HepG2 (cell line): ENCODE measurements at regions not wholly inside any gene's neighbourhood (a gene's known extent, or its start where the extent isn't known, plus 50 kb on each side); places are given as distances from the start of the nearest gene placed in this dataset.

Experiments
- ATAC-seq: fragments of 200-7000 bp; cut with Tn5 transposase; 3 replicates; pipeline ENCODE4 v1.9.1; 2020; ENCODE audit warnings: mild to moderate bottlenecking, moderate library complexity
- BruUV-seq: library from RNA; stranded (reverse); fragments of 400-500 nt; replicated peaks from 2 replicates; lab custom pipeline; 2021; lab: Mats Ljungman, UMichigan
- CTCF ChIA-PET: fragments of 300-600 bp; formaldehyde crosslinking; extraction: SDS; loops from one replicate; lab custom pipeline; 2021; ENCODE audit warnings: low total read pairs, inconsistent platforms, low intra/inter-chr PET ratio; lab: Yijun Ruan, JAX
- POLR2A ChIA-PET: fragments of 350-600 bp; sonication (Branson Sonifier 250); formaldehyde crosslinking; loops from one replicate; lab custom pipeline; 2020; ENCODE audit warnings: antibody characterized with exemption, inconsistent platforms; lab: Yijun Ruan, JAX
- DNase-seq: peaks from one replicate; pipeline ENCODE4 v3.0.0-alpha.2; 2015; ENCODE audit warnings: low spot score
- FAIRE-seq: peaks from 3 replicates; lab custom pipeline; 2011; peaks lifted over from hg19 to GRCh38; lab: Jason Lieb, UNC
- H2AFZ ChIP-seq: one replicate; pipeline ENCODE4 v1.6.1; 2011; ENCODE audit warnings: low read length, inconsistent platforms
- H3K27ac ChIP-seq: fragments of 300-600 bp; 3 replicates; pipeline ENCODE4 v1.8.0; 2011; ENCODE audit warnings: mixed run types, mild to moderate bottlenecking, mixed read lengths, low read length, inconsistent platforms; ENCODE audit not compliant: insufficient read depth; ENCODE audit errors: extremely low read length
- H3K27me3 ChIP-seq, 2 experiments: fragments of 200-600 bp in 1 of 2; 2 replicates in 1 of 2; 3 replicates in 1 of 2; pipeline versions ENCODE4 v1.6.0 to v1.8.0; 2011; ENCODE audit warnings: low read length in 2 of 2, mild to moderate bottlenecking in 2 of 2, moderate library complexity in 2 of 2, inconsistent platforms in 1 of 2; ENCODE audit not compliant: insufficient read depth in 2 of 2, control insufficient read depth in 1 of 2
- H3K36me3 ChIP-seq, 2 experiments: fragments of 200-600 bp in 1 of 2; replicated peaks in 1 of 2; 2 replicates in 1 of 2; 3 replicates in 1 of 2; pipeline versions ENCODE4 v1.5.1 to v1.8.0; 2011; ENCODE audit warnings: low read length in 2 of 2, inconsistent platforms in 1 of 2; ENCODE audit not compliant: insufficient read depth in 2 of 2, control insufficient read depth in 1 of 2
- H3K4me1 ChIP-seq: 2 replicates; pipeline ENCODE4 v1.5.1; 2012; ENCODE audit warnings: low read length, inconsistent platforms; ENCODE audit not compliant: insufficient read depth
- H3K4me2 ChIP-seq: 2 replicates; pipeline ENCODE4 v1.6.0; 2011; ENCODE audit warnings: low read depth, low read length, inconsistent platforms
- H3K4me3 ChIP-seq, 3 experiments: fragments of 200-600 bp in 1 of 3; sonication (generic), shearing (Covaris generic) in 1 of 3; replicated peaks in 1 of 3; 2 replicates each; pipeline ENCODE4 v1.5.1; 2011 to 2016; ENCODE audit warnings: low read length in 3 of 3, inconsistent platforms in 2 of 3, low read depth in 2 of 3, mild to moderate bottlenecking in 2 of 3, control low read depth in 1 of 3, mixed read lengths in 1 of 3; ENCODE audit not compliant: insufficient read depth in 1 of 3
- H3K79me2 ChIP-seq: one replicate; pipeline ENCODE4 v1.6.1; 2011; ENCODE audit warnings: low read length, inconsistent platforms; ENCODE audit not compliant: insufficient read depth
- H3K9ac ChIP-seq: 2 replicates; pipeline ENCODE4 v1.6.0; 2011; ENCODE audit warnings: mild to moderate bottlenecking, low read depth, low read length, inconsistent platforms; ENCODE audit not compliant: insufficient read depth
- H3K9me3 ChIP-seq: 2 replicates; pipeline ENCODE4 v1.5.1; 2012; ENCODE audit warnings: mild to moderate bottlenecking, low read length
- H4K20me1 ChIP-seq: 2 replicates; pipeline ENCODE4 v1.6.0; 2011; ENCODE audit warnings: inconsistent platforms, mild to moderate bottlenecking, low read length, moderate library complexity; ENCODE audit not compliant: insufficient read depth
- EEA1 ChIP-seq: sonication (generic); formaldehyde crosslinking; IDR thresholded peaks from 2 replicates; pipeline ENCODE4 v1.5.1; 2020; ENCODE audit warnings: mild to moderate bottlenecking, missing genetic modification reagents, borderline replicate concordance
- ETV6 ChIP-seq: sonication (generic); formaldehyde crosslinking; conservative IDR thresholded peaks from 2 replicates; pipeline ENCODE4 v1.4.0; 2020; ENCODE audit warnings: missing genetic modification reagents
- GTF2F1 ChIP-seq: fragments of 150-350 bp; IDR thresholded peaks from 2 replicates; pipeline ENCODE4 v1.6.1; 2014; ENCODE audit warnings: low read length
- ISL2 ChIP-seq: sonication (generic); formaldehyde crosslinking; IDR thresholded peaks from 2 replicates; pipeline ENCODE4 v1.5.0; 2020; ENCODE audit warnings: missing genetic modification reagents
- MEF2D ChIP-seq: sonication (generic); formaldehyde crosslinking; IDR thresholded peaks from 2 replicates; pipeline ENCODE4 v1.5.1; 2020; ENCODE audit warnings: mild to moderate bottlenecking, missing genetic modification reagents
- NKX3-1 ChIP-seq: sonication (generic); formaldehyde crosslinking; IDR thresholded peaks from 2 replicates; pipeline ENCODE4 v1.5.0; 2020; ENCODE audit warnings: missing genetic modification reagents
- RBM22 ChIP-seq: fragments of 200-400 bp; formaldehyde crosslinking; optimal IDR thresholded peaks from 2 replicates; pipeline ENCODE3; 2017; ENCODE audit warnings: mild to moderate bottlenecking, low read length, moderate library complexity
- SAP130 ChIP-seq: IDR thresholded peaks from 2 replicates; pipeline ENCODE4 v1.6.1; 2016; ENCODE audit warnings: low read depth
- SRSF9 ChIP-seq: fragments of 200-400 bp; formaldehyde crosslinking; IDR thresholded peaks from 2 replicates; pipeline ENCODE4 v1.6.1; 2018; ENCODE audit warnings: borderline replicate concordance, mild to moderate bottlenecking, low read depth, low read length; ENCODE audit not compliant: insufficient read depth, poor library complexity, severe bottlenecking
- TERF1 ChIP-seq: sonication (generic); formaldehyde crosslinking; IDR thresholded peaks from 2 replicates; pipeline ENCODE4 v1.8.0; 2022; ENCODE audit warnings: mild to moderate bottlenecking, missing genetic modification reagents, moderate library complexity
- ZNF660 ChIP-seq: sonication (generic); formaldehyde crosslinking; IDR thresholded peaks from 2 replicates; pipeline ENCODE4 v1.5.1; 2020; ENCODE audit warnings: mild to moderate bottlenecking, low read depth, missing genetic modification reagents, borderline replicate concordance
- ZNF670 ChIP-seq: sonication (generic); formaldehyde crosslinking; IDR thresholded peaks from 2 replicates; pipeline ENCODE4 v1.8.0; 2022; ENCODE audit warnings: mild to moderate bottlenecking, missing genetic modification reagents, borderline replicate concordance
- ZNF772 ChIP-seq: sonication (generic); formaldehyde crosslinking; IDR thresholded peaks from 2 replicates; pipeline ENCODE4 v1.5.0; 2020; ENCODE audit warnings: mild to moderate bottlenecking, missing genetic modification reagents
- ZSCAN22 ChIP-seq: sonication (generic); formaldehyde crosslinking; IDR thresholded peaks from 2 replicates; pipeline ENCODE4 v1.4.0; 2020; ENCODE audit warnings: mild to moderate bottlenecking, missing genetic modification reagents
- ZSCAN31 ChIP-seq: sonication (generic); formaldehyde crosslinking; IDR thresholded peaks from 2 replicates; pipeline ENCODE4 v1.5.0; 2020; ENCODE audit warnings: low read depth, mild to moderate bottlenecking, missing genetic modification reagents
- WGBS: methylation state at CpG from one replicate; pipeline ENCODE4 v1.1.6; 2017; ENCODE audit warnings: low lambda C conversion rate; 5-methylcytosine and 5-hydroxymethylcytosine counted together
- in situ Hi-C: cut with HindIII; loops from 2 replicates; pipeline ENCODE4 v1.10.0; 2017; ENCODE audit warnings: low pct_unique_long_range_greater_than_20kb; ENCODE audit not compliant: extremely low pct_ligation_motif_present
- intact Hi-C: fragments of 100-400 bp; cut with micrococcal nuclease; formaldehyde crosslinking; loops from one replicate; pipeline ENCODE4 v1.10.0; 2022; ENCODE audit not compliant: unreplicated experiment
- TF ChIP-seq, protein P1 (sequence below): sonication (generic); formaldehyde crosslinking; IDR thresholded peaks from 2 replicates; pipeline ENCODE4 v1.5.1; 2020; ENCODE audit warnings: mild to moderate bottlenecking, missing genetic modification reagents

GRCh38 chr3:64976456-64976855 lies 288.7 kb upstream of the ADAMTS9 start:
- 24% methylated on average over 4 of the region's 4 CpGs for WGBS
- H3K9ac ChIP-seq: no peak overlapping the region
- no peak overlapping the region for H2AFZ ChIP-seq
- CTCF ChIA-PET: no interaction called here
- BruUV-seq: no TSS peak
- DNase-seq: no peak
- intact Hi-C loops: no loop called here
- no peak overlapping the region for H3K4me3 ChIP-seq
- H3K27me3 ChIP-seq: no peaks in the 10 kb centered on the region
- in situ Hi-C loops: no loop called here
- POLR2A ChIA-PET: no interaction called here
- H4K20me1 ChIP-seq: no peaks in the 10 kb centered on the region
- no peak for ATAC-seq
- H3K9me3 ChIP-seq: no peaks in the 10 kb centered on the region
- H3K79me2 ChIP-seq: no peaks in the 10 kb centered on the region
- no peaks in the 10 kb centered on the region for H3K4me1 ChIP-seq
- no peak for FAIRE-seq
- TF ChIP-seq ZNF772 (no peak), ZSCAN31 (CRISPR knock-in tag) (no peak), SAP130 (no peak), TERF1 (CRISPR knock-in tag) (no peak), MEF2D (CRISPR knock-in tag) (no peak), ZSCAN22 (CRISPR knock-in tag) (no peak), NKX3-1 (no peak)
- no peak overlapping the region for H3K27ac ChIP-seq
- no peak overlapping the region for H3K4me2 ChIP-seq
- no peaks in the 10 kb centered on the region for H3K36me3 ChIP-seq

DNA sequence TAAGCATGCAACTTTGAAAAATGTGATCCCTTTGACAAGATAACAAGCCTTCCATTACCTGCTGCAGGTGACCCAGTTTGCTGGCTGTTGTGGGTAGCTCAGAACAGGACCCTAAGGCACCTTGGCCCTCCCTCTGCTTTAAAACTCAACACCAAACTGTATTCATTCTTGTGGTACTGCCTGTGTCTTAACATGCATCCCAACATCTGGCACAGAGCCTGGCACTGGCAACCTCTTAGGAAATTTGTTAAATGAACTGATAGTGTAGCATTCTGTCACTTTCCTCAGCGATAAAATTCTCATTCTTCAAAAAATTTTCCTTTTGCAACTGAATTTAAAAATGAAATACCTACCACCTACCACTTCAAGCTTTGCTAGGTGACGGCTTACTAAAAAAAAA lies 287.3 kb upstream of the ADAMTS9 start:
- CTCF ChIA-PET: no interaction called here
- Histone ChIP-seq H3K4me1 (no peaks in the 10 kb centered on the region), H3K27me3 (no peaks in the 10 kb centered on the region), H3K9me3 (no peaks in the 10 kb centered on the region), H3K79me2 (no peaks in the 10 kb centered on the region), H3K4me2 (no peak overlapping the region), H3K27ac (no peak overlapping the region), H2AFZ (no peak overlapping the region), H3K4me3 (no peak overlapping the region), H3K9ac (no peak overlapping the region), H3K36me3 (no peaks in the 10 kb centered on the region), H4K20me1 (no peaks in the 10 kb centered on the region)
- DNase-seq (no peak), FAIRE-seq (no peak), ATAC-seq (no peak)
- in situ Hi-C loops (no loop called here), intact Hi-C loops (no loop called here)
- POLR2A ChIA-PET: no interaction called here
- BruUV-seq: no TSS peak
- 38% methylated on average over 2 of the region's 2 CpGs for WGBS
- TF ChIP-seq ETV6 (no peak), GTF2F1 (no peak), SRSF9 (no peak), ZNF670 (CRISPR knock-in tag) (no peak), ZNF660 (CRISPR knock-in tag) (no peak), RBM22 (no peak), EEA1 (CRISPR knock-in tag) (no peak), ISL2 (CRISPR knock-in tag) (no peak)
- TF ChIP-seq, protein P1, sequence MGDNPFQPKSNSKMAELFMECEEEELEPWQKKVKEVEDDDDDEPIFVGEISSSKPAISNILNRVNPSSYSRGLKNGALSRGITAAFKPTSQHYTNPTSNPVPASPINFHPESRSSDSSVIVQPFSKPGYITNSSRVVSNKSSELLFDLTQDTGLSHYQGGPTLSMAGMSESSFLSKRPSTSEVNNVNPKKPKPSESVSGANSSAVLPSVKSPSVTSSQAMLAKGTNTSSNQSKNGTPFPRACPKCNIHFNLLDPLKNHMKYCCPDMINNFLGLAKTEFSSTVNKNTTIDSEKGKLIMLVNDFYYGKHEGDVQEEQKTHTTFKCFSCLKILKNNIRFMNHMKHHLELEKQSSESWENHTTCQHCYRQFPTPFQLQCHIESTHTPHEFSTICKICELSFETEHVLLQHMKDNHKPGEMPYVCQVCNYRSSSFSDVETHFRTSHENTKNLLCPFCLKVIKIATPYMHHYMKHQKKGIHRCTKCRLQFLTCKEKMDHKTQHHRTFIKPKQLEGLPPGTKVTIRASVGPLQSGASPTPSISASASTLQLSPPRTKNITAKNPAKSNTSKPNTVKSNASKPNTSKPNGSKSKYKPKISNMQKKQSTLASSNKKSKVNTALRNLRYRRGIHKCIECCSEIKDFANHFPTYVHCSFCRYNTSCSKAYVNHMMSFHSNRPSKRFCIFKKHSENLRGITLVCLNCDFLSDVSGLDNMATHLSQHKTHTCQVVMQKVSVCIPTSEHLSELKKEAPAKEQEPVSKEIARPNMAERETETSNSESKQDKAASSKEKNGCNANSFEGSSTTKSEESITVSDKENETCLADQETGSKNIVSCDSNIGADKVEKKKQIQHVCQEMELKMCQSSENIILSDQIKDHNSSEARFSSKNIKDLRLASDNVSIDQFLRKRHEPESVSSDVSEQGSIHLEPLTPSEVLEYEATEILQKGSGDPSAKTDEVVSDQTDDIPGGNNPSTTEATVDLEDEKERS (CRISPR knock-in tag): no peak
